ENCODE measurements at regions not wholly inside any gene's neighbourhood (a gene's known extent, or its start where the extent isn't known, plus 50 kb on each side); places are given as distances from the start of the nearest gene placed in this dataset.

DNA sequence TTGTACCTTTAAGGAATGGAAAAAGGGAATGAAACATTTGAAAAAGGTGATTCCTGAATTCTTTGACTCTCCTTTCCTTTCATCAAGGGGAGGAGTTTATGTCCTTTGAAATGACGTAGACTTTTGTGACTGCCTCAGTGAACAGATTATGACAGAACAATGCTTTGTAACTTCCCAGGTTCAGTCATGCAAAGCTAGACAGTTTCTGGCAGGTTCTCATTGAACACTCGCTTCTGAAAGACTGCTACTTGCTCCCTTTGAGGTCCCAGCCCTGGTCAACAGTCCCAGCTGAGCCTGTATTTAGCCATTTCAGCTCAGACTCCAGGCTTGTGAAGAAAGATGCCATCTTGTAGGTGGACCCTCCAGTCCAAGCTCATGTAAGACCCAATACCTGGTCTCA lies 1178.9 kb downstream of the BCL11B start:
- Histone ChIP-seq H3K27ac (no peak overlapping the region), H3K9me3 (ENCODE audit: severe bottlenecking) (peaks cover 2% of the 10 kb centered on the region), H3K36me3 (no peaks in the 10 kb centered on the region), H3K27me3 (ENCODE audit: insufficient read depth, low read depth, severe bottlenecking) (peaks cover 14% of the 10 kb centered on the region), H3K4me3 (ENCODE audit: low read depth, low read length) (no peak overlapping the region)
- no peak for DNase-seq
- TF ChIP-seq, protein P1, sequence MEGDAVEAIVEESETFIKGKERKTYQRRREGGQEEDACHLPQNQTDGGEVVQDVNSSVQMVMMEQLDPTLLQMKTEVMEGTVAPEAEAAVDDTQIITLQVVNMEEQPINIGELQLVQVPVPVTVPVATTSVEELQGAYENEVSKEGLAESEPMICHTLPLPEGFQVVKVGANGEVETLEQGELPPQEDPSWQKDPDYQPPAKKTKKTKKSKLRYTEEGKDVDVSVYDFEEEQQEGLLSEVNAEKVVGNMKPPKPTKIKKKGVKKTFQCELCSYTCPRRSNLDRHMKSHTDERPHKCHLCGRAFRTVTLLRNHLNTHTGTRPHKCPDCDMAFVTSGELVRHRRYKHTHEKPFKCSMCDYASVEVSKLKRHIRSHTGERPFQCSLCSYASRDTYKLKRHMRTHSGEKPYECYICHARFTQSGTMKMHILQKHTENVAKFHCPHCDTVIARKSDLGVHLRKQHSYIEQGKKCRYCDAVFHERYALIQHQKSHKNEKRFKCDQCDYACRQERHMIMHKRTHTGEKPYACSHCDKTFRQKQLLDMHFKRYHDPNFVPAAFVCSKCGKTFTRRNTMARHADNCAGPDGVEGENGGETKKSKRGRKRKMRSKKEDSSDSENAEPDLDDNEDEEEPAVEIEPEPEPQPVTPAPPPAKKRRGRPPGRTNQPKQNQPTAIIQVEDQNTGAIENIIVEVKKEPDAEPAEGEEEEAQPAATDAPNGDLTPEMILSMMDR (IDR thresholded peaks at IDR 0.05; ENCODE audit: low read depth, low read length), result no peak

DNA sequence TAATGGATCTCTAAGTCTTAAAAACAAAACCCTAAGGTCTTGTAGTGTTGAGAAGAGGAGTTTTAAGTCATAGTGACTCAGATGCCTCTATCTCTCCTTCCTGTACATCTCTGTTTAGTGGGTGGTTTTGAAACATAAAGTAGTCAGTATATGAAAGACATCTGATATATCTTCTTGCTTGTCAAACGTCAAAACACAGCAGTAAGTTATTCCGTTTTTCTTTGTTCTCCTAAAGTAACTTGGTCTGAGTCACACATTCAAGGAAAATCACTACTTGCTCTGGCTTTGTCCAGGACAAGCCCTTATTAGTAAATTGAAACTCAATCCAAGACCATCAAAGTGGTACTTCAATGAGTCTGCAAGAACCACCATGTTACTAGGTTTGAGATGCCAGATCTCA lies 1172.5 kb downstream of the BCL11B start:
- TF ChIP-seq, protein P1 (IDR thresholded peaks at IDR 0.05; ENCODE audit: low read depth, low read length), result no peak
- Histone ChIP-seq H3K27ac (no peak overlapping the region), H3K27me3 (ENCODE audit: insufficient read depth, low read depth, severe bottlenecking) (peaks cover 15% of the 10 kb centered on the region), H3K9me3 (ENCODE audit: severe bottlenecking) (no peaks in the 10 kb centered on the region), H3K4me3 (ENCODE audit: low read depth, low read length) (no peak overlapping the region), H3K36me3 (no peaks in the 10 kb centered on the region)
- no peak for DNase-seq

DNA sequence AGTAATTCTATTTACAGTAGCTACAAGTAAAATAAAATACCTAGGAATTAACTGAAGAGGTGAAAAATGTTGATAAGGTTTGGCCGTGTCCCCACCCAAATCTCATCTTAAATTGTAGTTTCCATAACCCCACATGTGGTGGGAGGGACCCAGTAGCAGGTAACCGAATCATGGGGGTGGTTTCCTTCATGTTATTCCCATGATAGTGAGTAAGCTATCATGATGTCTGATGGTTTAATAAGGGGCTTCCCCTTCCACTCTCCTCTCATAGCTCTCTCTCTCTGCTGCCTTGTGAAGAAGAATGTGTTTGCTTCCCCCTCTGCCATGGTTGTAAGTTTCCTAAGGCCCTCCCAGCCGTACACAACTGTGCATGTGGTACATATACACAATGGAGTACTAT lies 1170.7 kb downstream of the BCL11B start:
- H3K27ac ChIP-seq, result no peak overlapping the region
- H3K36me3 ChIP-seq, result no peaks in the 10 kb centered on the region
- no peak overlapping the region for H3K4me3 ChIP-seq (ENCODE audit: low read depth, low read length)
- H3K27me3 ChIP-seq (ENCODE audit: insufficient read depth, low read depth, severe bottlenecking), result peaks cover 20% of the 10 kb centered on the region
- TF ChIP-seq, protein P1 (IDR thresholded peaks at IDR 0.05; ENCODE audit: low read depth, low read length), result no peak
- H3K9me3 ChIP-seq (ENCODE audit: severe bottlenecking), result no peaks in the 10 kb centered on the region
- no peak for DNase-seq

DNA sequence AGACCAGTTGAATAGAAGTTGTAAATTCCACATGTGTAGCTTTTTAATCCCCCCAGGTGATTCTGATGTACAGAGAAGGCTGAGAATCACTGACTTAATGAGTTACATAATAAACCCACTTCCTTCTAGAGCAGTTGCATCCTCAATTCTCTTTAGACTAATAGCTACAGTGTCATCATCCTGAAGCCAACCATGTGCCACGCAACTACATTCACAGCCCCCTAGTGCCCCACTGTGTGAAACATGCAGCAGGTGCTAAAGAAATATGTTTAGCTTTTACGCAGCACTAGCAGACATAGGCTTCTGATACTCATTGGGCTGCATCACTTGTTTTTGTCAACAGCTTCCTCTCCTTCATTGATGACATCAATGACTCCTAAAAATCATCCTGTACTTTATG lies 1168.3 kb downstream of the BCL11B start:
- TF ChIP-seq, protein P1 (IDR thresholded peaks at IDR 0.05; ENCODE audit: low read depth, low read length), result no peak
- H3K9me3 ChIP-seq (ENCODE audit: severe bottlenecking), result no peaks in the 10 kb centered on the region

DNA sequence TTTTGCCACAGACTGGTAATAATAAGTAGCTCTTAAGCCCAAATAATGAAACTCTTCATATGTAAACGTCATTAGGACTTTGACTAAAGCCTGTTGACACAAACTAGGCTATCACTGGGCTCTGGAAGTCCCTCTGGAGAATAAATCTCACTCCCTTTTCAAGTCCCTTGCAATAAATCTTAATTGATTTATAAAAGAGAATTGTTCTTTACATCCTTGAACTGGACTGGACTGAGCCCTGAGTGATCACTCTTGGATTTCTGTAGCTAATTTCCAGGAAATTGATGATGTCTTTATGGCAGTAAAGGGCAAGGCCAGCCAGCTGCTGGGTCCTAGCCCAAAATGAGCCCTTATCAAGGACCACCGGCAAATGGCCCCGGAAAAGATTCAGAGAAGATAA lies 1162.7 kb downstream of the BCL11B start:
- Histone ChIP-seq H3K9me3 (ENCODE audit: severe bottlenecking) (no peaks in the 10 kb centered on the region), H3K36me3 (no peaks in the 10 kb centered on the region), H3K4me3 (ENCODE audit: low read depth, low read length) (no peak overlapping the region), H3K27me3 (ENCODE audit: insufficient read depth, low read depth, severe bottlenecking) (peaks cover 13% of the 10 kb centered on the region), H3K27ac (no peak overlapping the region)
- TF ChIP-seq, protein P1 (IDR thresholded peaks at IDR 0.05; ENCODE audit: low read depth, low read length), result no peak
- no peak for DNase-seq

More for the DNA sequence above, 1168.3 kb downstream of the BCL11B start:
- H3K27ac ChIP-seq, result no peak overlapping the region
- H3K36me3 ChIP-seq, result no peaks in the 10 kb centered on the region
- H3K4me3 ChIP-seq (ENCODE audit: low read depth, low read length), result no peak overlapping the region
- peaks cover 13% of the 10 kb centered on the region for H3K27me3 ChIP-seq (ENCODE audit: insufficient read depth, low read depth, severe bottlenecking)
- no peak for DNase-seq

DNA sequence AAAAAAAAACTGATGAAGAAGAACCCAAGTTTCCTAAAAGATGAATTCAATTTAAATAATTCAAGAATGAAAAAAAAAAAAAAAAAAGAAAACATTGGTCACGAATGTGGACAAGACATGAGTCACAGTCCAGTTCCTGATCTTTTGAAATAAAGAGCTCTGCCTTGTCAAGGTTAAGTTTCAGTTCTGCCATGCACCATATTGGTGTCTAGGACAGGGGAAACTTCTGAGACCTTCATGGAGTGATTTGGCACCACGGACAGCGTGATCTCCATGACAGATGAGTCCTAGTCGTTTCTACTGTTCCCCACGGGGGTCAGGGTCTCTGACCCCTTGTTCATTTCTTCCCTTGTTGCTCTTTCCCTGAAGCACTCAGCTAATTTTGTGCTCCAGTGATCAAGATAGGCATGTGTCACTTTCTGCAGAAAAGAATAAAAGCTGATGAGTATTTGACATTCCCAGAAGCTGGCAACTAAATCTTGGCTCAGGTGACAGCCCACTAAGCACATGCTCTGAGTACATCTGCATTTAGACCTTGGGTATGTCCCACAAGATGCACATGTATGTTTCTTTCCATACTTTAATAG lies 1159.7 kb downstream of the BCL11B start:
- DNase-seq, result no peak
- TF ChIP-seq, protein P1 (IDR thresholded peaks at IDR 0.05; ENCODE audit: low read depth, low read length), result no peak
- no peaks in the 10 kb centered on the region for H3K36me3 ChIP-seq
- peaks cover 15% of the 10 kb centered on the region for H3K27me3 ChIP-seq (ENCODE audit: insufficient read depth, low read depth, severe bottlenecking)
- H3K9me3 ChIP-seq (ENCODE audit: severe bottlenecking), result no peaks in the 10 kb centered on the region
- no peak overlapping the region for H3K4me3 ChIP-seq (ENCODE audit: low read depth, low read length)
- no peak overlapping the region for H3K27ac ChIP-seq
